Erythroblast (primary cell): ENCODE measurements at regions not wholly inside any gene's neighbourhood (a gene's known extent, or its start where the extent isn't known, plus 50 kb on each side); places are given as distances from the start of the nearest gene placed in this dataset.

ENCODE experiments used
- DNase-seq, 2 experiments: peaks; one replicate each; lab custom pipeline; 2025; lab: John Stamatoyannopoulos, UW
- GATA1 ChIP-seq: IDR thresholded peaks from 2 replicates; pipeline ENCODE4 v1.6.1; 2011; ENCODE audit warnings: low read depth, mild to moderate bottlenecking, control low read depth, low read length, moderate library complexity
- POLR2A ChIP-seq: IDR thresholded peaks from 2 replicates; pipeline ENCODE4 v1.6.1; 2011; ENCODE audit warnings: mild to moderate bottlenecking, low read length

DNA sequence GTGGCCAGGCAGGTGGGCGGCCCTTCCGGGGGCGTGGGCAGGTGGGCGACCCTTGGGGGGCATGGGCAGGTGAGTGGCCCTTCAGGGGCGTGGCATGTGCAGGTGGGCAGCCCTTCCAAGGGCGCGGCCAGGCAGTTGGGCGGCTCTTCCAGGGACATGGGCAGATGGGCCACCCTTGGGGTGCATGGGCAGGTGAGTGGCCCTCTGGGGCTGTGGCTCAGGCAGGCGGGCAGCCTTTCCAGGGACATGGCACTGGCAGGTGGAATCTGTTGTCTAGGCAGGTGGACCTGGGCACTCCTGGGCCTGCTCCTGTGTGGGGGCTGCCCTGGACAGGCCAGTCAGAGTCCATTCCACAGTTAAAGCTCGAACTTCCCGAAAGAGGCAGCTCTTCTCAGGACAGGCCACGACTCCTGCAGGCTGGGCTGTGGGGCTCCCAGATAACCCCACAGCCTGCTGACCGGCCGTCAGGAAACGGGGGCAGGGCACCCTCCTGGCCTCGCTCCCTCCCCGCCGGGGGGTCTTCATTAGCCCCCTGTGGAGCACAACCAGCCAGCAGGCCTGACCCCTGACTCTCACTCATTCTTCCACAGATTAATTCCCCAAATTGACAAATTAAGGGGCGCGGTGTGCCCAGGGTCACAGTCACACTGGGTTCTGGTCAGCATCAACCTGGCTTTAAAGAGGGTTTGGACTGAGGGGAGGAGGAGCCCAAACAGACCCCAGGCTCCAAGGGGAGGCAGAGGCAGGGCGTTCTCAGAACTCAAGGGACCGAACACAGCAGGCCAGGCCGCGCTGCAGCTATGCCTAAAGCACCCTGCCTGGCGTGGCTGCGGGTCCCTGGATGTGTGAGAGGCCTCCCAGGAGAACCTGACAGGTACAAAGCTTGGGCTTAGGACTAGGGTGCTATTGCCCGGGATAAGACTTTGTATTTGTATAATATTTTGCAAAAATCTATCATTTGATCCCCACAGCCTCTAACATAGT, 130.0 kb downstream of the DLL1 start:
- DNase-seq, result no peak
- TF ChIP-seq POLR2A, result no peak
- TF ChIP-seq GATA1, result no peak

DNA sequence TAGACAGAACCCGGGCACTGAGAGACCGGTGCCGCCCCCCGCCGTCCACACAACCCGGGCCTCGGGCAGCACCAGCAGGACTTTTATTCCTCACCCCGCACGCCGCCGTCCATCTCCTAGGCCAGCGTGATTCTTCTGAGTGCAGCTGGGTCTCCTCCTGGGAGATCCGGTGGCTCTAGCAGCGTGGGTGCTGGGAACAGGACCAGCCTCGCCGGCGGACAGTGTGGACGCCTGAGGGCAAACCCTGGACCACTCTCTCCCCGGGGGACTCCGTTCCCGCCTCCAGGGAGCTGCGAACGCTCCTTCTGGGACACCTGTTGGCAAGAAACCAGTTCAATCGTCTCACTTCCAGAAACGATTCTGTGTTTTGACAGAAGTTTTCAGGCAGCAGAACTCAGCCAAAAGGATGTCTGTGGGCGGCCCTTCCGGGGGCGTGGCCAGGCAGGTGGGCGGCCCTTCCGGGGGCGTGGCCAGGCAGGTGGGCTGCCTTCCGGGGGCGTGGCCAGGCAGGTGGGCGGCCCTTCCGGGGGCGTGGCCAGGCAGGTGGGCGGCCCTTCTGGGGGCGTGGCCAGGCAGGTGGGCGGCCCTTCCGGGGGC, 130.7 kb downstream of the DLL1 start:
- no peak for TF ChIP-seq GATA1
- no peak for TF ChIP-seq POLR2A
- DNase-seq, result no peak

DNA sequence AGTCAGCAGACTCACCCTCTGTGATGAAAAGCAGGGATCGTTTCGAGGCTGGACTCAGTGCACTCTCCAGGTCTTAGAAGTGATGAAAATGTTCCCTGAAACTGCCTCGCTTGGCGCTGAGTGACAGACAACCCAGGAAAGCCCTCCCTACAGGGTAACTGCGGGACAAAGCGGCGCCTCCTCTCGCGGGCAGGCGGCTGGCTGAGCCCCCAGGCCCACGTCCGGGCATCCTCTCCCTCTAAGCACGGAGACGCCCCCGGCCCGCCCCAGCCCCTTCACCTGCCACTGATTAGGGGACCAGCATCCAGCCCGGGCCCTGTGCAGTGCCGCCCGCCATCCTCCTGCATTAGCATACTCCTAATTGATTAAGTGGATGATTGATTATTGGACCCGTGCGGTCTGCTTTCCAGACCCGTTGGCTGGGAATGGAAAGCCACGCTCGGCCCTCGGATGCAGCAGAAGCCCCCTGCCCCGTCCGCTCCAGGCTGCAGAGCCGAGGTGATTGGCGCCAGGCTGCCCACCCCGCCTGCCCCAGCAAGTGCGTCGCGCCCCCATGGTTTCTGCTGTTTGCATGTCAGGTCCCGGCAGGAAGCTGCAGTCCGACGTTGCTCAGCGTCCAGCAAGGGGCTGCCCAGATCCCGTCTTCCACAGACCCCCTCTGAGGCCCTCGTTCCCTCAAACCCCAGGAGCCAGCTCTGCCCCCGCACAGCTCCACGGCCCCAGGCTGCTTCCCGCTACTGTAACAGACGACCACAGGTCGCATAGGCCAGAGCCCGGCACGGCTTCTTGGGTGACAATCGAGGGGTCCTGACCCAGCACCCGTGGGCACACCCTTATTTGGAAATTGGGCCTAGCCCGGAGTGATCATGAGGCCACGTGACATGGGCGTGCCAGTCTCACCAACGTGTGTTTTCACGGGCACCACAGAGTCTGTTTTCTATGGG, 131.6 kb downstream of the DLL1 start:
- no peak for TF ChIP-seq GATA1
- TF ChIP-seq POLR2A, result no peak
- no peak for DNase-seq

DNA sequence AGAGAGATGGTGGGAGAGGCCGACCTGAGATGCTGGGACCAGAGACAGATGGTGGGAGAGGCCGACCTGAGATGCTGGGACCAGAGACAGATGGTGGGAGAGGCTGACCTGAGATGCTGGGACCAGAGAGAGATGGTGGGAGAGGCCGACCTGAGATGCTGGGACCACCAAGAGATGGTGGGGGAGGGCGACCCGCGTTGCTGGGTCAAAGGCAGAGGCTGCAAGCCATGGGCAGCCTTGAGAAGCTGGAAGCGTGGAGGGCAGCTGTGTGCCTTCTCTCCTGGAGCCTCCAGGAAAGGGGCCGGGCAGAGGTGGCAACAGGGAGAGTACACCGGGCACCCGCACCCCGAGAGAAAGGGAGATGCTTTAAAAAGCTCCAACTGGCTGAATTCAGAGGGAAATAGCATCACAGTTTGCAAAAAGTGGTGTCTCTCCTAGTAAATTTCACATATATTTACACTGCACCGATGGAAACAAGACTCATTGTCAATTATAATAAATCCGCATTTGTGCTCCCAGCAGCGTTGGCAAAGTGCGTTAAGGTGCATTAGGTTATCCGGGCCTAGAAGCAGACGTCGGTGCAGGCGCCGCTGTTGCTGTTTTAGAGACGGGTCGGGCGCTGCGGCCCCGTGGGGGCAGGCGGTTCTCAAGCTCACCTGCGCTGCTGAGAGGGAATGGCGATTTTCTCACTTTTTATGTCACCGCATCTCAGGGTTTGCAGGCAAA, 132.4 kb downstream of the DLL1 start:
- TF ChIP-seq POLR2A (no peak), GATA1 (no peak)
- no peak for DNase-seq

DNA sequence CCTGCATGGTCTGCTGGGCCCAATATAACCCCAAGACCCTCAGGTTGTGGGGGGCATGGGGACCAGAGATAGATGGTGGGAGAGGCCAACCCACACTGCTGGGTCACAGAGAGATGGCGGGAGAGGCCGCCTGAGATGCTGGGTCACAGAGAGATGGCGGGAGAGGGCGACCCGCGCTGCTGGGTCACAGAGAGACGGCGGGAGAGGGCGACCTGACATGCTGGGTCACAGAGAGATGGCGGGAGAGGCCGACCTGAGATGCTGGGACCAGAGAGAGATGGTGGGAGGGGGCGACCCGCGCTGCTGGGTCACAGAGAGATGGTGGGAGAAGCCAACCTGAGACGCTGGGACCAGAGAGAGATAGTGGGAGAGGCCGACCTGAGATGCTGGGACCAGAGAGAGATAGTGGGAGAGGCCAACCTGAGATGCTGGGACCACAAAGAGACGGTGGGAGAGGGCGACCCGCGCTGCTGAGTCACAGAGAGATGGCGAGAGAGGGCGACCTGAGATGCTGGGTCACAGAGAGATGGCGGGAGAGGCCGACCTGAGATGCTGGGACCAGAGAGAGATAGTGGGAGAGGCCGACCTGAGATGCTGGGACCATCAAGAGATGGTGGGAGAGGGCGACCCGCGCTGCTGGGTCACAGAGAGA, 133.2 kb downstream of the DLL1 start:
- TF ChIP-seq GATA1 (no peak), POLR2A (no peak)
- DNase-seq, result no peak

DNA sequence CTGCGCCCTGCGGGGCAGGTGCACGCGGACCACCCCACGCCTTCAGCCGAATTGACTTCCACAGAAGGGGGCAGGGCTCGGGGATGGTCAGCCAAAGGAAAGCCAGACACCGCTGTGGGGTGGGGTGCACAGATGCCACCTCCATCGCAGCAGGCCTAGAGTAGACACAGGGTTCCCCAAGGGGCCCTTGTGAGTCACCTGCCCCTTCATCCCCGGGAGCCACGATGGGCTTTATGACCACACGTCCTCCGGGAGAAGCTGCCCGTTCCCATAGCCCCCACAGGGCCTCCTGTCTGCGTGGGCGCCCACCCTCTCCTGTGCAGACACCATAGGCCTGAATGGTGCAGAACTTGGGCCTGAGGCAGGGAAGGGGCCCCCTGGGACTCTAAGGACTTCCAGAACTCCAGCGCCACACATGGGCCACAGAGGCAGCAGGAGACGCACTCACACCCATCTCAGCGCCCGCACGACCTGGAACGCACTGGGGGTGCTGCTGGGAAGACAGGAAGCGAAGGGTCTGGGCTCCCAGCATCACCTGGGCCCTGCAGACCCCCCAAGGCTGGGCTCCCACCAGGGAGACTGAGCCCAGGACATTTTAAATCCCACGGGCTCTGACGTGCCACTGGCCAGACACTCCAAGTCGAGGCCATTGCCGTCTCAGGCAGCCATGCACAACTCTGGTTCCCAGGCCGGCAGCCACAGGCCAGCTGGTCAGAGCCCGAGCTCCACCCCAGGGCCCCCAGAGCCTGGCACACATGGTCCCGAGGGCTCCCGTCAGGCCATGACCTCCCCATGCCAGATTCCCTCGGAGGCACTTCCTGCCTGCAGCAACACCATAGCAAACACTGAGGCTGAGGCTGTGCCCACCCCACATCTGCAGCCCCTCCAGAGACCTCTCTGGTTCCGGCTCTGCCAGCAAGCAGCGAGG, 134.2 kb downstream of the DLL1 start:
- no peak for DNase-seq
- TF ChIP-seq POLR2A (no peak), GATA1 (no peak)

DNA sequence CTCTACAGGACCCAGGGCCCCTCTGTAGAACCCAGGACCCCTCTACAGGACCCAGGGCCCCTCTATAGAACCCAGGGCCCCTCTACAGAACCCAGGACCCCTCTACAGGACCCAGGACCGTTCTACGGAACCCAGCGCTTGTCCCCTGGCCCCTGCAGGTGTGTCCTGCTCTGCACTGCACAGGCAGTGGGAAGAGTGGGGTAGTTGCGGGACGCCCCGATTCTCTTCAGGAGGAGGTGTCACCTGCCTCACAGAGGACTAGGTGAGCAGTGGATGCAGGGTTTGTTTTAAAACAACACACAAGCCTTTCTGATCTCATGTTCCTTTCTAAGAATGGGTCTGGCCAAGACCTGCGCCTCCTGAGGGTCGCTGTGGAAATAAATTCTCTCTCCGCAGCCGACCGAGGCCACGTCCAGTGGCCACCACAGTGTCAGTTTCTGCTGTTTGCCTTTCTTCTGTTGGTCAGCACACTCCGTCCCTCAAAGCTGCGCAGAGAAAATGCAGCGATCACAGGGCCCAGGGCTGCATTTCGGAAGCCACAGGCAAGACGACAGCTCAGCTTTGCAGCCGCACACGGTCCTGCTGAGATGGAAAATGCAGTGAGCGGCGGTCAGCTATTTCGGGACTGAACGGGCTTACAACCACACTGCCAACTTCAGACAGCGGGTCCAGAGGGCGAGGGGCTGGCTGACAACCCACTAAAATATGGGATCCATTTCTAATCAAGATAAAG, 135.2 kb downstream of the DLL1 start:
- TF ChIP-seq GATA1, result no peak
- no peak for TF ChIP-seq POLR2A
- no peak for DNase-seq

DNA sequence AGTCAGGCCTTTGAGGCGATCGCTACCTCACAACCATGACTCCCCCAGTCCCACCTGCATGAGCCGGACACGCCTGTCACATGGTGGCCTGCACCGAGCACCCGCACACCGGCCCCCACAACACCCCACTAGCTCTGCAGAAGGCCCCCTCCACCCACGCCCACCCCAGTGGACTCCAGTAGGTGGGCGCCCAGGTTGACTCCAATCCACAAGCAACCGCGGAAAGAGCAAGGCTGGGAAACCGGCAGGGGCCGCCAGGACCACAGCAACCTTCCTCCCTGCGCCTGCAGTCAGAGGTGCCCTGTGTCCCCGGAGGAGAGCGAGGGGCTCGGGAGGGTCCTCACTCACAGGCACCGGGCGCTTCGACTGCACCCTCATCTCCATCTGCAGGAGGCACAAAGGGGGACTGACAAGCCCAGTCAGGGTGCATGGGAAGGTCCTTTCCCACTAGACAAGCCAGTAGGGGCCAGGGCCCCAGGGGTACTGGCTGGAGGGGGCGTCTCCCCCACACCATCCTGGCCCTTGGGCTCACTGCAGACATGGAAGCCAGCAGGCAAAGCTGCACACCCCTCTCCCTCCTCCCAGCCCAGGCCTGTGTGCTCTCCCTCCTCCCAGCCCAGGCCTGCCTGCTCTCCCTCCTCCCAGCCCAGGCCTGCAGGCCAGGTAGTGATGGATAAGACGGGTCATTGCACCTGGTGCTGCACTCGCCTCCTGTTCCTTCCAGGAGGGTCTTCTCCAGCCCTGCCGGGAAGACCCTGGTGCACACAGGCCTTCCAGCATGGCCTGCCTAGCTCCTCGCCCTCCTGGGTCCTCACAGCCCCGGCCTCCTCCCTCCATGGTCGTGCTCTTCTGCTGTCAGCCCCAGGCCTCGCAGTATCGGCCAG, 137.2 kb downstream of the DLL1 start:
- no peak for DNase-seq
- TF ChIP-seq GATA1, result no peak

DNA sequence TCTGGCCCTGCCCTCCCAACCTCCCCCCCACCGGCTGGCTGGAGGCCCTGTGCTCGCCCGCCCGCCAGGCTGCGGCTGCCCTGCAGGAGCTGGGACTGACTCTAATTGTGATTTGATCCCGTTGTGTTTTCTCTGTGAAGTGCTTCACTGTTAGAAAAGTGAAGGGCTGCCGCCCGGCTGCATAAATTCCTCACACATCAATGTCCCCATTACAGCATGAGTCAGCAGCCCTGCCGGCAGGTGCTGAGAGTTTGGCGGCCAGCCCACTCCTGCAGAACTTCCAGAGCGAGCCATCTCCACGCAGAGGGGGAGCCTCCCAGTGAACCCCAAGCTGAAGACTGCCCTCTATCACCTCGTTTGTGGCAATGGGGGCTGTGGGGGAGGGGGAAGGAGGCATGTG, 137.9 kb downstream of the DLL1 start:
- TF ChIP-seq GATA1 (no peak), POLR2A (no peak)
- peak in 1 of 2 experiments; percentile 6 for DNase-seq

DNA sequence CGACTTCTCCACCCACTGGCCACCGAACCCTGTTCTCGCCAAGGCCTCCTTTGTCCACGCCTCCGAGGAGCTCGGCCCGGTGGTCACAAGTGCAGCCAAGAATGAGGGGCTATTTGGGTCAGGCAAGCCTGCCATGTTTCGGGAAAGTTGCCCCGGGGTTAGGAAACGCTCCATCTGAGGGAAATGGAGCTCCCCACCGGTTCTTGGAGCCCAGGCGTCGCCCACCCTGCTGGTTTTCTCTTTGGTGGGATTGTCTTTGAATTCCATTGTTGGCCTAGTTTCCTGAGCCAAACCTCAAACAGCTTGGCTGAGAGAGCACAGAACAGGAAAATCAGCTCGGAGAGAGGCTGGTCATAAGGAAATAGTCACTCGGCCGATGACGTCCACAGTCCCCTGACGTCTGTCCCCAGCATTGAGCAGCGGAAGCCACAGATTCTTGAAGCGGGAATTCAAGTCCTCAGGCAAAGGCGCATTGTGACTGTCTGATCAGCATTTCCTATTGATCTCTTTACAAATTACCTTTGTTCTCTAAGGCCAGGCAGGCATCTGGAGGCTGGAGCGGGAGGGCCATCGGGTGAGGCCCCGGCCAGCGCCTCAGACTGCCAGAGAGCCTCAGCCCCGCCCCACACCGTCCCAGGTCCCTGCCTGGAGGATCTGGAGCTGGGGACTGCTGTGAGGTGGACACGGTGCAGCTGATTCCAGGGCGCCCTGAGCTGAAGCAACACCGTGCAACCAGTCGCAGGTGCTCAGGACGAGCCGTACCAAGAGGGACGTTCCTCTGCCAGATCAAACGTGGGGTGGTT, 138.6 kb downstream of the DLL1 start:
- DNase-seq, result no peak
- TF ChIP-seq GATA1, result no peak
- no peak for TF ChIP-seq POLR2A
